ENCODE measurements at regions not wholly inside any gene's neighbourhood (a gene's known extent, or its start where the extent isn't known, plus 50 kb on each side); places are given as distances from the start of the nearest gene placed in this dataset.

- DNase-seq = no peak
These were observed 86.2 kb upstream of the MYL2 start for GRCh38 chr12:111006621-111007020.

DNA sequence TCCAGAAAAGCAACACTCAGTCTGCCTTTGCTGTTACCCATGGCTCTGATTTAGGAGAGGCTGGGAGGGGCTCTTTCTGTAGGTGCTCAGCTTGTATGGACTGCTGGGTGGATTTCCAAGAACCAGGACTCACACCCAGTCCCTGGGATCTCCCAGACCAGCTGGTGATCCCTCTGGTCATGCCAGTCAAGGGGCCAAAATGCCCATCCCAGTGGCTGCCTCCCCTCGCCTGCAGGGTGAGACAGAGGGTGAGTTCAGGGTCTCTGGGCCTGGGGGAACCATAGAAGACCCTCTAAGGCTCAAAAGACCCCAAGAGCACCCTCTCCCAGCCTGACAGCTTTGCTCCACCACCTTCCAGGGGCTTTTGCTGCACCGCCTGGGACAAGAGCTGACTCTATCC is 78.6 kb upstream of the MYL2 start:
- no peak for DNase-seq

GRCh38 chr12:110998165-110998564 is 77.8 kb upstream of the MYL2 start:
- no peak for DNase-seq

DNA sequence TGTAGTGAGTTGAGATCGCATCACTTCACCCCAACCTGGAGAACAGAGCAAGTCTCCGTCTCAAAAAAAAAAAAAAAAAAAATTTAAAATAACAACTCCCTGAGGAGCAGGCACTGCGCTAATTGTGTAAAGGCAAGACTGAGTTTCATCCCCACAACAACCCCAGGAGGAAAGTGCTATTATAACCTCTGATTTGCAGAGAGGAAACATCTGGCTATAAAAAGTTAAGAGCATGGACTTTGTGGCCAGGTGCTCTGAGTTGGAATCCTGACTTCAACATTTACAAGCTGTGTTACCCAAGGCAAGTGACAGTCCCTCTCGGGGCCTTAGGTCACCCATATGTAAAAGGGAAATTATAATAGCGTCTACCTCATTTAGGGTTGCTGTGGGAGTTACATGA is 76.0 kb upstream of the MYL2 start:
- no peak for DNase-seq

GRCh38 chr12:110995615-110996014 is 75.2 kb upstream of the MYL2 start:
- DNase-seq = no peak

DNA sequence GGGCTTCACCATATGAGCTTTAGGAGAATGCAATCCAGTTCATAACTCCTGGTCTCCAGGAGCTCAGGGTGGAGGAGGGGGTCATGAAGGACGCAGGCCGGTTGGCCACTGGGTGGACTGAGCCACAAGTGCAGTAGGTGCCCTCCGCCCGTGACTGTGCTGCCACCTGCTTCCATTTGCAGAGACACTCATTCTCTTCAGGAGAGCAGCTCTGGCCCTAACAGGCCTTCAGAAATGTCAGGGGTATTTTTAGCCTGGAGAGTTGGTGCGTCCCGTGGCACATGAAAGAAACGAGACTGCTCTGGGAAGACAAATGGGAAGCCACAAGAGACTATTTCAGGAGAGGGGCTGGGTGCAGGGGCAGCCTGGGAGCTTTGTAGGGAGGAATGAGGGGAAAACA is 74.6 kb upstream of the MYL2 start:
- no peak for DNase-seq

DNA sequence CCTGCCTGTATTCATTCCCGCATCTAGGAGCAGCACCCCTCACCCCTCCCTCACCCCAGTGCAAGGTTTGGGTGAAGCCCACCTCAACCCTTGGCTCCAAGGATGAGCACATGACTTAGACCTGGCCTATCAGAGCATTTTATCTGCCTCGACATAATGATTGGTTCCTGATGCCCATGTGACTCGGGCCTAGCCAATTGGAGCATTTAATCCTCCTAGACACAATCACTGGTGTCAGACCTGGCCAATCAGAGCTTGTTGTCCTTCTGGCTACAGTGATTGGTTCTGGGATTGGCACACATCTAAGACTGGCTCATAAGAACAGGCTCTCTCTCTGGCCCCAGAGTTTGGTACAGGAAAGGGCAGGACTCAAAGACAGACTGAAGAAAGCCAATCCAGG is 73.1 kb upstream of the MYL2 start:
- DNase-seq = no peak

DNA sequence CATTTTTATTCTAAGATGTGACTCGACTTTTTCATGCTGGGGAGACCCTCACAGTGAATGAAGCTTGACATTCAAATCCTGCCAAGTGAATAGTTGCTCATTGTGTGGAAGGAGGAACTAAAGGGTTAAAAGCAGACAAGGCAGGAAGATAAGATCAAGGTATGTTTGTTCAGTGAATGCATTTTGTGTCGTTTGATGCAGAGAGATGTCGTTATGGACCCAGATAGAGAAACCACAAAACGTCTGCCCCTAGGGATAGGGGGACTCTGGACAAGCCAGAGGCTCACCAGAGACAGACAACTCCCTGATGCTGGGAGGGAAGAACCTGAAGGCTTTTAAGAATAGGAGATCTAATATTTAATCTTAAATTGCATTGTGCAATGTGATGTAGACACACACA is 72.5 kb upstream of the MYL2 start:
- no peak for DNase-seq

- DNase-seq = no peak
These were observed 63.4 kb upstream of the MYL2 start for GRCh38 chr12:110983811-110984210.

DNA sequence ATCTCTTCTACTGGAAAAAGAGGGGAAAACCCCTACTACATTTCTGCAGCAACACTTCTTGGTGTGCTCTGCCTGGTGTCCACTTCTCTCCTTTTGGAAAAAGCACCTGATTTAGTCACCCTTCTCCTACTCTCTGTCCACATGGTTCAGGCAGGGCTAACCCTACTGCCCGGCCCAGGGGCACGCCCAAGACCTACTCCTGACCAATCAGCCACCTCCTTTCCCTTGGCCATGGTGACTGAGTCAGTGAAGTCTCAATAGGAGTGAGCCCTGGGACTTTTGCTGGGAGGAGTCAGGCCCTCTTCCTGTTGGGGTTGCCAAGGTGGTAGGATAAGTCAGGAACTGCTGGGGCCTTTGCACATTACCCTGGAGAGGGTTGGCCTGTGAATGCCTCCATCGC is 52.5 kb upstream of the MYL2 start:
- no peak for DNase-seq

- DNase-seq = no peak
These were observed 51.6 kb upstream of the MYL2 start for GRCh38 chr12:110971936-110972335.

DNA sequence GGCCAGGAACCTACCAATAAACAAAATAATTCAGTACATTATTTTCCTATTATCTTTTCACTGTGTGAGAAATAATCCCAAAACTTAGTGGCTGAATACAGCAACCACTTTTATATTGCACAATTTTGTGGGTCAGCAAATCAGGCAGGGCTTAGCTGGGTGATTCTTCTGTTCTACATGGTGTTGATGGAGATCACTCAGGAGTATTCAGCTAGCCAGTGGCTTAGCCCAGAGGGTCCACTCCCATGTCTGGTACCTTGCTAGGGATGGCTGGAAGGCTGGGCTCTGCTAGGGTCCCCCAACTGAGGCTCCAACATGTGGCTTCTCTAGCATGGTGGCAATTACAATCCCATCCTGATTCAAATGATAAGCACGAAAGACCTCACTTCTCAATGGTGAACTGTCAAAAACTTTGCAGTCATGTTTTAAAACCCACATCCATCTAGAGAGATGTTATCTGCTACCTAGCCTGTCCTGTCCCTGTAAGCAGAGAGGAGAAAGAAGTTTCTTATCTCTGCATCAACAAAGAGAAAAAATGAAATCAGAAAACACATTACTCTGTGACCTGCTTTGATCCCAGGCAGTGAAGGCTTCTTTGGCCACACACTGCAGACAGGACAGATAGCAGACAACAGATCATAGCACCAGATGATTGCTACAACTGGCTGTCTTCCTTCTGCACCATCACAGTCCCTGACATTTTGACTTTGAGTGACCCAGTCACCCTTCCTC is 51.0 kb upstream of the MYL2 start:
- no peak for DNase-seq

Data from stimulated activated CD8-positive, alpha-beta memory T cell treated with anti-CD3 and anti-CD28 coated beads, Interleukin-4, amount 100 ng/mL, for 48 hours (primary cell).